Aorta (tissue), 5 donors: ENCODE measurements at regions not wholly inside any gene's neighbourhood (a gene's known extent, or its start where the extent isn't known, plus 50 kb on each side); places are given as distances from the start of the nearest gene placed in this dataset.

ENCODE experiments used
- ATAC-seq: fragments of 200-7000 bp; cut with Tn5 transposase; one replicate; pipeline ENCODE4 v1.9.1; 2022; ENCODE audit warnings: moderate library complexity; ENCODE audit not compliant: low FRiP score
- DNase-seq, 2 donors: peaks; one replicate each; pipeline ENCODE4 v3.0.0-alpha.2; 2020
- H3K27ac ChIP-seq, 2 donors: one replicate each; pipeline ENCODE4 v1.5.1; 2013; ENCODE audit warnings: low read length in 2 of 2, mild to moderate bottlenecking in 2 of 2, moderate library complexity in 2 of 2, control low read depth in 1 of 2, inconsistent platforms in 1 of 2, low read depth in 1 of 2
- H3K27me3 ChIP-seq, 2 donors: one replicate each; pipeline ENCODE4 v1.6.1; 2013; ENCODE audit warnings: control low read depth in 1 of 2, low read length in 1 of 2, mild to moderate bottlenecking in 1 of 2, moderate library complexity in 1 of 2; ENCODE audit not compliant: insufficient read depth in 2 of 2, control insufficient read depth in 1 of 2
- H3K36me3 ChIP-seq, 2 donors: one replicate each; pipeline ENCODE4 v1.6.1; 2013; ENCODE audit warnings: control low read depth in 1 of 2, low read length in 1 of 2, mild to moderate bottlenecking in 1 of 2; ENCODE audit not compliant: insufficient read depth in 2 of 2, control insufficient read depth in 1 of 2
- H3K4me1 ChIP-seq, 2 donors: one replicate each; pipeline ENCODE4 v1.6.1; 2013; ENCODE audit warnings: low read length in 2 of 2, control low read depth in 1 of 2, mild to moderate bottlenecking in 1 of 2, moderate library complexity in 1 of 2; ENCODE audit not compliant: insufficient read depth in 2 of 2, control insufficient read depth in 1 of 2
- H3K4me3 ChIP-seq, 2 donors: one replicate each; pipeline ENCODE4 v1.5.1; 2013; ENCODE audit warnings: low read length in 2 of 2, control low read depth in 1 of 2, mild to moderate bottlenecking in 1 of 2
- H3K9me3 ChIP-seq: one replicate; pipeline ENCODE4 v1.6.1; 2013; ENCODE audit warnings: mild to moderate bottlenecking, low read length; ENCODE audit not compliant: control insufficient read depth
- WGBS, 2 donors: extraction: QIAGEN DNeasy Blood & Tissue Kit; methylation state at CpG; one replicate each; pipeline ENCODE4 v1.1.7; 2013; 5-methylcytosine and 5-hydroxymethylcytosine counted together
- intact Hi-C, 2 donors: fragments of 100-400 bp; cut with DNase I; formaldehyde crosslinking; loops; one replicate each; pipeline versions ENCODE4 v1.14.2 to v1.15.0; 2022
- donor health status: healthy with polysubstance abuse.
- donor health status: Bipolar disorder and iron deficiency.
- donor health status: DM: no; HTN: no; CAD: no.
- donor health status: DM: no; HTN: no; CAD: no.
- donor health status: DM: yes; HTN: yes; CAD: no.

- DNase-seq (no peak), ATAC-seq (no peak)
- Histone ChIP-seq H3K4me1 (no peaks in the 10 kb centered on the region), H3K4me3 (no peak overlapping the region), H3K9me3 (no peaks in the 10 kb centered on the region), H3K27ac (no peak overlapping the region), H3K36me3 (no peaks in the 10 kb centered on the region), H3K27me3 (no peaks in the 10 kb centered on the region)
- intact Hi-C loops, result no loop called here
- WGBS, 2 donors, result 63 to 67% methylated on average over 9 of the region's 9 CpGs
Observed at GRCh38 chr16:7211781-7212180, 120.9 kb upstream of the RBFOX1 start.

GRCh38 chr16:7209598-7209997 lies 123.0 kb upstream of the RBFOX1 start:
- no peak overlapping the region for H3K27ac ChIP-seq
- intact Hi-C loops, result no loop called here
- no peak overlapping the region for H3K4me3 ChIP-seq
- peaks cover 1% of the 10 kb centered on the region for H3K9me3 ChIP-seq
- H3K36me3 ChIP-seq, result no peaks in the 10 kb centered on the region
- no peaks in the 10 kb centered on the region for H3K4me1 ChIP-seq
- ATAC-seq, result no peak
- 83 to 92% methylated on average over 3 of the region's 3 CpGs for WGBS, 2 donors
- DNase-seq, result no peak
- no peaks in the 10 kb centered on the region for H3K27me3 ChIP-seq

GRCh38 chr16:7206469-7206868 lies 126.2 kb upstream of the RBFOX1 start:
- Histone ChIP-seq H3K27me3 (no peaks in the 10 kb centered on the region), H3K9me3 (peaks cover 1% of the 10 kb centered on the region), H3K4me3 (no peak overlapping the region), H3K36me3 (no peaks in the 10 kb centered on the region), H3K4me1 (no peaks in the 10 kb centered on the region), H3K27ac (no peak overlapping the region)
- ATAC-seq (no peak), DNase-seq (no peak)
- intact Hi-C loops, result no loop called here
- 52 to 61% methylated on average over 4 of the region's 4 CpGs for WGBS, 2 donors

GRCh38 chr16:7200320-7200719 lies 132.3 kb upstream of the RBFOX1 start:
- Histone ChIP-seq H3K27ac (no peak overlapping the region), H3K4me1 (no peaks in the 10 kb centered on the region), H3K27me3 (no peaks in the 10 kb centered on the region), H3K36me3 (no peaks in the 10 kb centered on the region), H3K4me3 (no peak overlapping the region), H3K9me3 (no peaks in the 10 kb centered on the region)
- DNase-seq (no peak), ATAC-seq (no peak)
- intact Hi-C loops, result no loop called here
- WGBS, 2 donors, result 68 to 70% methylated on average over 4 of the region's 4 CpGs

GRCh38 chr16:7185689-7186088 lies 147.0 kb upstream of the RBFOX1 start:
- intact Hi-C loops, result no loop called here
- DNase-seq (no peak), ATAC-seq (no peak)
- H3K9me3 ChIP-seq, result no peaks in the 10 kb centered on the region
- H3K27ac ChIP-seq, result no peak overlapping the region
- no peak overlapping the region for H3K4me3 ChIP-seq
- H3K36me3 ChIP-seq, result no peaks in the 10 kb centered on the region
- 65 to 77% methylated on average over 4 of the region's 4 CpGs for WGBS, 2 donors
- no peaks in the 10 kb centered on the region for H3K27me3 ChIP-seq
- H3K4me1 ChIP-seq, result no peaks in the 10 kb centered on the region

GRCh38 chr16:7185165-7185564 lies 147.5 kb upstream of the RBFOX1 start:
- H3K27ac ChIP-seq, result no peak overlapping the region
- no peaks in the 10 kb centered on the region for H3K9me3 ChIP-seq
- H3K4me3 ChIP-seq, result no peak overlapping the region
- DNase-seq (no peak), ATAC-seq (no peak)
- WGBS, 2 donors, result 40 to 49% methylated on average over 3 of the region's 3 CpGs
- no peaks in the 10 kb centered on the region for H3K36me3 ChIP-seq
- no peaks in the 10 kb centered on the region for H3K27me3 ChIP-seq
- intact Hi-C loops, result no loop called here
- H3K4me1 ChIP-seq, result no peaks in the 10 kb centered on the region

DNA sequence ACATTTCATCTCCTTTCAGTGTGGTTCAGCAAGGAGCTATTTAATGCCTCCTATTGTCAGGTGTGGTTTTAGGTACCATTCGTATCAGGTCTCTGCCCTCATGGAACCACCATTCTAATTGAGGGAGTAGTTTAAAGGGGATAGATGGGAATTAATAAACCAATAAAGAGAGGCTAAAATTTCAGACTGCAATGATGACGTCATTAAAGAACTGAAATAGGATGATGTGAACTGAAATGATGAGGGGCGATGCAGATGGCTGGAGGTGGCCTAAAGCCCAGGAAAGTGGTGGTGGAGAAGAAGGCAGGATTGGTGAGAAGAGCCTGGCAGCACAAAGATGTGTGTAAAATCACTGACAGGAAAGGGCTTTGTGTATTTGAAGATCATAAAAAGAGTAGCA lies 148.9 kb upstream of the RBFOX1 start:
- intact Hi-C loops, result no loop called here
- no peak for DNase-seq

DNA sequence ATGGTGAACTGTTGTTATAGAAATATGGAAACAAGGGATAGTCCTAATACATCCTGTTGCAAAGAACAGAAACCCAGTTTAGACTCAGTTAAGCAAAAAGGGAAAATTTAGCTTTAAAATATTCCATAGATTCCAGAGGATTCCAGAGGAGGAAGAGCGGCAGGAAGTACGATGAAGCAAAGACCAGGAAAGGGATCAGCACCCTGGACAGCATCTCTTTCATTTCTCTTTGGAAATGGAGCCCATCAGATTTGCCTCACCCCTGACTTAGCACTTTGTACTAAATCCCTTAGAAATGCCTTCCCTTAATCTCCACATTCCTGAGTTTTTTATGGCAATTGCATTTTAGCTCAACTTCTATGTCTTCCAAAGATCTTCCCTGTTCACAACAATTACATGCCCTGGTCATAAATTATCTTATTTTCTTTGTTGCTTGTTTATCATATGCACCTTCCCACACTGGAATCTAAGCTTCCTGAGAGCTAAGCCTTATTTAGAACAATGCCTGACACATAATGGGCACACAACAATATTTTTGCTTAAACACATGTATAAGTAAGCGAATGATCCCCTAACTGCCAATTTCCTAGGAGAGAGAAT lies 150.0 kb upstream of the RBFOX1 start:
- H3K36me3 ChIP-seq, result no peaks in the 10 kb centered on the region
- H3K4me1 ChIP-seq, result no peaks in the 10 kb centered on the region
- H3K4me3 ChIP-seq, result no peak overlapping the region
- intact Hi-C loops, result no loop called here
- WGBS, 2 donors, result 43 to 46% methylated on average over 3 of the region's 3 CpGs
- H3K27ac ChIP-seq, result no peak overlapping the region
- ATAC-seq (no peak), DNase-seq (no peak)
- H3K9me3 ChIP-seq, result peaks cover 2% of the 10 kb centered on the region
- no peaks in the 10 kb centered on the region for H3K27me3 ChIP-seq

More for the DNA sequence above, 148.9 kb upstream of the RBFOX1 start:
- no peaks in the 10 kb centered on the region for H3K36me3 ChIP-seq
- no peak overlapping the region for H3K27ac ChIP-seq
- ATAC-seq, result no peak
- 55 to 76% methylated on average over 3 of the region's 3 CpGs for WGBS, 2 donors
- no peaks in the 10 kb centered on the region for H3K9me3 ChIP-seq
- H3K4me1 ChIP-seq, result no peaks in the 10 kb centered on the region
- no peak overlapping the region for H3K4me3 ChIP-seq
- no peaks in the 10 kb centered on the region for H3K27me3 ChIP-seq

DNA sequence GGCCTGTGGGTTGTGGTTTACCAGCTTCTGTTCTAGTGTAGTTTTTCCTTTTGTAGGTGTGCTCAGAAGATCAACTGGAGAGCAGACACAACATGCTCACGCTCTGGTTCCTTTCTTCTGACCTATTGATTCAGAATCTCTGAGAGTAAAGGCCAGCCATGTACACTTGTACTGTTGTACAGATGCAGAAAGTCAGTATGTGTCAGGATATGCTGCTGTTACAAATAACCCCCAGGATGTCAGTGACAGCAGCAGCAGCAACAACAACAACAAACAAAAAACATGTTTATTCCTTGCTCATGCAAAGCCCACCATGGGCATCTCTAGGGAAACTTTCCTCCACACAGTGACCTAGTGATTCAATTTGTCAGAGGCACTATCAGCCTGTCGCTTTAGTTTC lies 154.8 kb upstream of the RBFOX1 start:
- Histone ChIP-seq H3K27ac (no peak overlapping the region), H3K4me3 (no peak overlapping the region), H3K27me3 (no peaks in the 10 kb centered on the region), H3K9me3 (peaks cover 2% of the 10 kb centered on the region), H3K4me1 (no peaks in the 10 kb centered on the region), H3K36me3 (no peaks in the 10 kb centered on the region)
- DNase-seq, result no peak
- intact Hi-C loops, result no loop called here
- ATAC-seq, result no peak
- WGBS, 2 donors, result 61 to 63% methylated on average over 2 of the region's 2 CpGs
